Stimulated activated memory B cell treated with anti-CD40 and anti-IgM and Interleukin-4, amounts not matched to agents 10 μg/mL and 1 μg/mL and 100 μg/mL, for 72 hours (primary cell): ENCODE measurements at regions not wholly inside any gene's neighbourhood (a gene's known extent, or its start where the extent isn't known, plus 50 kb on each side); places are given as distances from the start of the nearest gene placed in this dataset.
"Not testable (repeated sequence)": the region's sequence is repeated elsewhere in the genome, so short reads cannot be mapped to it uniquely, and the experiment has no call there.

Experiments
- ATAC-seq: fragments of 150-1000 bp; cut with Tn5 transposase; 2 replicates; pipeline ENCODE4 v1.10.0; 2021
- H3K27ac Mint-ChIP-seq: one replicate; pipeline ENCODE4 v1.8.0; 2022; ENCODE audit warnings: mild to moderate bottlenecking, mixed read lengths
- H3K27me3 Mint-ChIP-seq: one replicate; pipeline ENCODE4 v1.8.0; 2022; ENCODE audit warnings: mixed read lengths
- H3K36me3 Mint-ChIP-seq: one replicate; pipeline ENCODE4 v1.8.0; 2022; ENCODE audit warnings: mixed read lengths
- H3K4me1 Mint-ChIP-seq: one replicate; pipeline ENCODE4 v1.8.0; 2022; ENCODE audit warnings: mixed read lengths
- H3K4me3 Mint-ChIP-seq: one replicate; pipeline ENCODE4 v1.8.0; 2022; ENCODE audit warnings: mild to moderate bottlenecking, moderate library complexity, mixed read lengths
- H3K9me3 Mint-ChIP-seq: one replicate; pipeline ENCODE4 v1.8.0; 2022; ENCODE audit warnings: mixed read lengths

DNA sequence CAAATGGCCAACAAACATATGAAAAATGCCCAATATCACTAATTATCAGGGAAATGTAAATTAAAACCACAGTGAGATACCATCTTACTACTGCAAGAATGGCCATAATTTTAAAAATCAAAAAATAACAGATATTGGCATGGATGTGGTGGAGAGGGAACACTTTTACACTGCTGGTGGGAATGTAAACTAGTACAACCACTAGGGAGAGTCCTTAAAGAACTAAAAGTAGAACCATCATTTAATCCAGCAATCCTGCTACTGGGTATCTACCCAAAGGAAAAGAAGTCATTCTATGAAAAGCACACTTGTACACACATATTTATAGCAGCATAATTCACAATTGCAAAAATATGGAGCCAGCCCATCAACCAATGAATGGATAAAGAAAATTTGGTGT, 459.7 kb downstream of the GXYLT1 start:
- Mint-ChIP-seq H3K4me1 (no peaks in the 10 kb centered on the region), H3K9me3 (no peaks in the 10 kb centered on the region), H3K4me3 (no peak overlapping the region), H3K27ac (no peak overlapping the region), H3K36me3 (no peaks in the 10 kb centered on the region), H3K27me3 (no peaks in the 10 kb centered on the region)
- ATAC-seq = no peak

DNA sequence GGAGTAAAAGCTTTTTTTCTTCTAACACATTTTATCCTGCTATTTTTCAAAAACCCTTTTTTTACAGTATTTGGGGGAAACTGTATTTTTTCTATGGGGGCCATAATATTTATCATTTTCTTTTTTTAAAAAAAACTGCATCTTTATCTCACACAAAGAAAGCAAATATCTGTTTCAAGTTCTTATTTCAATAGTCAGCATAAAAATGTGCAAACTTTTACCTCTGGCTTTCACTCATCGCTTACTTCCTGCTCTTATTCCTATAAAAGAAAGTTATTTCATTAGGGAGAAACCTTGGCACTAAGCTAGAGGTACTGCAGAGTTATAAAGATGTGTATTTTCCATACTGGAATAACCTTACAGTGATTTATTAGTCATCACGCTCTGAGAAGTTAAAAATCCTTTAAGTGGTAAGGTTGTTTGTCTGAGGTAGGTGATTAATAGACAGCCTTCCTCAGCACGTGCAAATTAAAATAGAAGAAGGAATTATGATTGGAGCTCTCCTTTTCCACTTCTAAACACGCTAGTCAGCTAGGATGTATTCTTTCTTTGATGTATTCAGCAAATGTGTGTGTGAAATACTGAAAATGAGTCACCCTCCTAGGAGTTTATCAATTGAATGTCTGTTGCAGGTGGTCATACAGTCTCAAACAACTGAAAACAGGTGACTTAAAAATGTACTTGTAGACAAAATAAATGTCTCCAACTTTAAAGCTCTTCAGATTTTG, 461.0 kb downstream of the GXYLT1 start:
- Mint-ChIP-seq H3K36me3 (no peaks in the 10 kb centered on the region), H3K4me3 (no peak overlapping the region), H3K27ac (no peak overlapping the region), H3K27me3 (no peaks in the 10 kb centered on the region), H3K4me1 (no peaks in the 10 kb centered on the region), H3K9me3 (no peaks in the 10 kb centered on the region)
- no peak for ATAC-seq

DNA sequence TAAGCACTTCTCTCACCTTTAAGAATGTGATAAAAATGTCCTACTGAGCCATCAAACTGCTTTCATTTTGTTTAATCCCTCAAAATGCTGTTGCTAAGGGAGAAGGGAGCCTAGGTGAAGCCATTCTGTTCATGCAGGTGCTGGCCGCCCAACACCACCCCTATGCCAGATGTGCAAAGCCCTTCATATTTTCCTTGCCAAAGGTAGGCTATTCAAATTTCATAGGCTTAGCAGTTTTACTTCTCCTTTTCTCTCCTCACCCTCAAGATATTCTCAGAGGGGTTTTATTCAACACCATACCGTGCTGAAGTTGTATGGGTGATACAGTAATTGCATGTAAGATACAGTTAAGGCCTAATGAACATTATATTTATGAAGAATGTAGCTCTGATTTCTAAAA, 461.7 kb downstream of the GXYLT1 start:
- no peak overlapping the region for H3K4me3 Mint-ChIP-seq
- no peaks in the 10 kb centered on the region for H3K27me3 Mint-ChIP-seq
- H3K9me3 Mint-ChIP-seq = peaks cover 4% of the 10 kb centered on the region
- H3K27ac Mint-ChIP-seq = no peak overlapping the region
- H3K4me1 Mint-ChIP-seq = no peaks in the 10 kb centered on the region
- ATAC-seq = no peak
- H3K36me3 Mint-ChIP-seq = no peaks in the 10 kb centered on the region

DNA sequence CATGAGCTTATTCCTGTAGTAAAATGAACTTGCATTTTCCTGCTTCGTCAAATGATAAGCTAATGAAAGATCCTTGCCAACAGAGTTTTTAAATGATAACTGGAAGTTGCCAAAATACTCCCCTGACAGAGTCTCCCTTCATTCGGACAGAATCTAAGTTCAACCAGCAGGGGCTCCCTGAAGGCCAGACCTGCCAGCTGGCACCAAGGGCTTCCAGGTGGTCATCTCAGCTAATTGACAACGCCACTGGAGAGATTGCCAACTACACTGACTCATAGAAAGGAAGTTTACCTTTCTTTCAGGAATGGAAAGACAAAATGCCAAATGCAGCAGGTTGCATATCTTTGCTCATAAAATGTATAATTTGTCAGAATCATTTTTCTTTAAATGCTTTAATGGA, 462.8 kb downstream of the GXYLT1 start:
- H3K36me3 Mint-ChIP-seq = no peaks in the 10 kb centered on the region
- peaks cover 4% of the 10 kb centered on the region for H3K9me3 Mint-ChIP-seq
- no peak for ATAC-seq
- no peak overlapping the region for H3K4me3 Mint-ChIP-seq
- H3K27me3 Mint-ChIP-seq = no peaks in the 10 kb centered on the region
- no peak overlapping the region for H3K27ac Mint-ChIP-seq
- H3K4me1 Mint-ChIP-seq = no peaks in the 10 kb centered on the region

DNA sequence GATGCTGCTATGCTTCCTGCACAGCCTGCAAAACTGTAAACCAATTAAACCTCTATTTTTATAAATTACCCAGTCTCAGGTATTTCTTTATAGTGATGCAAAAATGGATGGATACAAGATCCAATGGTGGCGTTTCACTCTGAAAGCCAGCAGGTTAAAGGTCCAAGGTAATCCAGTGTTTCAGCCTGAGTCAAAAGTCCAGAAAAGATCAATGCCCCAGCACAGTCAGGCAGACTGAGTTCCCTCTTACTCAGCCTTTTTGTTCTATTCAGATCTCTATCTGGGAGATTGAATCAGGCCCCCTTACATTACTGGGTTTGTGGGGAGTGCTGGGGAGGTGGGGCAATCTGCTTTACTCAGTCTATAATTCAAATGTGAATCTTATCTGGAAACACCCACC, 464.5 kb downstream of the GXYLT1 start:
- Mint-ChIP-seq H3K27me3 (no peaks in the 10 kb centered on the region), H3K4me1 (no peaks in the 10 kb centered on the region)
- no peak for ATAC-seq

DNA sequence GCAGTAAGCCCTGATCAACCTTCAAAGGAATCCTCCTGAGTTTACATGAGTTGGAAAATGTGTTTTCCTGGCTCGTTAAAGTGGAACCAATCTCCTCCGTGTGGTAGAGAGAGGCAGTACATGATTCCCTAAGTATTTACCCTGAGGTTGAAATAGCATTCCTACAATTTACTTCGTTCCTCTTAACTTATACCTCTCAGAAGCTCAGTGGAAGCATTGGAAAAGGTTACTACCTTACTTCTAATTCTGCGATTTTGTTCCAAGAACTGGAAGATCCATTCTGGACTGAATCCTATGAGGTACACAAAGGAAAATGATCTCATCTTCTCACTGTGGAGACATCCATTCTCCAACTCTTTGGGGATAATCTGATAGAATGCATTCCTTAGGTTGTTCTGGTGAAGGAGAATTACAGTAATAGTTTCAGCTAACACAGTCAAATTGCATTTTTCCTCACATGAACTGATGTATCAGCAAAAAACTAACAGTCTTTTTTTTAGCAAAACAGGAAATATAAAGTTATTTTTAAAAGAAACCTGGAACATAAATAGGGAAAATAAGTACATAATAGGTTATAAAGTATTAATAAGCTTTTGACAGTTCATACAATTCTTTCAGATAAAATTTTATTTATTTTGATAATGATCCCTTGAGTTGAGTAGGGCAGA, 475.6 kb downstream of the PDZRN4 start:
- Mint-ChIP-seq H3K36me3 (no peaks in the 10 kb centered on the region), H3K27ac (no peak overlapping the region), H3K27me3 (no peaks in the 10 kb centered on the region), H3K4me1 (no peaks in the 10 kb centered on the region), H3K9me3 (peaks cover 2% of the 10 kb centered on the region), H3K4me3 (no peak overlapping the region)
- ATAC-seq = no peak

More for the DNA sequence above, 464.5 kb downstream of the GXYLT1 start:
- no peaks in the 10 kb centered on the region for H3K36me3 Mint-ChIP-seq
- peaks cover 4% of the 10 kb centered on the region for H3K9me3 Mint-ChIP-seq
- H3K4me3 Mint-ChIP-seq = no peak overlapping the region
- H3K27ac Mint-ChIP-seq = no peak overlapping the region

DNA sequence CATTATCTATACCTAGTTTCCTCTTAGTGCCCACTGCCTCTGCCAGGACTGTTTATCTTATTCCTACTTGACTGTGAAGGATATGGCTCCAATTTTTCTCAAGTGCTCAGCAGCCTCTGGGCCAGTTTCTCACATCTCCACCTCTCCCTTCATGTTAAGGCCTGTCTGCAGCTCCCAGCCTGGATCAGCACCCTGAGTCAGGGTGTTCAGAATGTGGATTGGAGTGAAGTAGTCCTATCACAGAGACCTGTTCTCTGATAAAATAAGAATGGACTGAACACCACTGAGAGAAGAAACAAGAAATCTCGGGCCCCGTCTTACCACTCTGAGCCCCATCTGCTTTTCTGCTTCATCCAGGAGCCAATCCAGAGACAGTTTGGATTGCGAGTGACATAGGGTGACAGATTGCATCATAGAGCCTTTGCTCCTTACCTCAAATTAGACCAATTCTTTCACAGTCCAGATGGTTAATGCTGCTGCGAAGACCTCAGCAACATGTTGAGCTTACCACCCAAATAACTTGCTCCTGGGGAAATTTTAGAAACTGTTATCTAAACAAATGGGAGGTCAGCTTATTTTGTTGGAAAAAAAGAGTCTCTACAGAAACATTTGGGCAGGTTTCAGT, 473.1 kb downstream of the PDZRN4 start:
- H3K4me1 Mint-ChIP-seq = no peaks in the 10 kb centered on the region
- H3K36me3 Mint-ChIP-seq = no peaks in the 10 kb centered on the region
- H3K9me3 Mint-ChIP-seq = peaks cover 2% of the 10 kb centered on the region
- no peaks in the 10 kb centered on the region for H3K27me3 Mint-ChIP-seq
- no peak overlapping the region for H3K27ac Mint-ChIP-seq
- no peak overlapping the region for H3K4me3 Mint-ChIP-seq
- ATAC-seq = no peak

DNA sequence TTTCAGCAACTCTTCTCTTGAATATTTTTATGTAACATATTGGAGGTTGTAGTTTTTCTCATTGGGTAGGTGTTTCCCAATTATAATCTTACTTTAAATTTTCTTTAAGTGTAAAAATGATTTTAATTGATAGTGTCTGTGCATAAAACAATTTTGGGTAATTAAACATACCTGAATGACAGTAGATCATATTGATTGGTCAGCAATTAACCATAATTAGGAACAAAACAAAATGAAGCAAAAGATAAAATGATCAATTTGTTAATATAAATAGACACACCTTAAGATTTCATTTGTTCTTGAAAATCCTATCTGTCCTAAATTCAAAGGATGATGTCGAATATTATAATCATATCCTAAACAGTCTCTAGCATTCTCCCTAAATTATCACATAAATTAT, 468.3 kb downstream of the PDZRN4 start:
- H3K27ac Mint-ChIP-seq = no peak overlapping the region
- H3K4me1 Mint-ChIP-seq = no peaks in the 10 kb centered on the region
- no peaks in the 10 kb centered on the region for H3K36me3 Mint-ChIP-seq
- H3K9me3 Mint-ChIP-seq = no peaks in the 10 kb centered on the region
- no peak for ATAC-seq
- no peak overlapping the region for H3K4me3 Mint-ChIP-seq
- H3K27me3 Mint-ChIP-seq = no peaks in the 10 kb centered on the region

DNA sequence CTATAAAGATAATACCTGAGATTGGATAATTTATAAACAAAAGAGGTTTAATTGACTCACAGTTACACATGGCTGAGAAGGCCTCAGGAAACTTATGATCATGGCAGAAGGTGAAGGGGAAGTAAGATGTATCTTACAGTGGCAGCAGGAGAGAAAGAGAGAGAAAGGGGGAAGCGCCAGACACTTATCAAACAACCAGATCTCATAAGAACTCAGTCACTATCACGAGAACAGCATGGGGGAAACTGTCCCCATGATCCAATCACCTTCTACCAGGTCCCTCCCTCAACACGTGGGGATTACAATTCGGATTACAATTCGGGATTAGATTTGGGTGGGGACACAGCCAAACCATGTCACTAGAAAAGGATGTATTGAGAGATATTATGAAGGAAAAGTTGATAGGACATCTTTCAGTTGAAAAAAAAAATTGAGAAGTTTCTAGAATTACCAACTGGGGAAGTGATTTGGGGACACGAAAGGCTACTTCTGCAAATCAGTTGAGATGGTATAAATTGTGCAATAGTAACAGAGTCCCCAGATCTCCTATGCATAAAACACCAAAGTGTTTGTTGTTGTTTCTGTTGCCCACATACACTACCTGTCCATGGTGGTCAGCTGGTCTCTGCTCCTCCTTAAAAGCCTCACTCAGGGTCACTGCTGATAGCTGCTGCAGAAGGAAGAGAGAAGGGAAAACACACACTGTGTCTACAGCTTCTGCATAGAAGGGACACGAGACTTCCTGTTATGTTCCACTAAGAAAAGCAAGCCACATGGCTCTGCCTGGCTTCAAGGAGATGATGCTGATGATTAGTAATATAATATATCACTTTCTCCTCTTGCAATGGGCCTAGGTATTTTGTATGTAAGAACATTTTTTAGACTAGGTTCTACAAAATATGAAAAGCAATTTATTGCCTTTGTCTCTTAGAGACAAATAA, 465.5 kb downstream of the PDZRN4 start:
- Mint-ChIP-seq H3K36me3 (no peaks in the 10 kb centered on the region), H3K27me3 (no peaks in the 10 kb centered on the region), H3K4me1 (no peaks in the 10 kb centered on the region), H3K4me3 (no peak overlapping the region), H3K27ac (no peak overlapping the region), H3K9me3 (no peaks in the 10 kb centered on the region)
- ATAC-seq = no peak

DNA sequence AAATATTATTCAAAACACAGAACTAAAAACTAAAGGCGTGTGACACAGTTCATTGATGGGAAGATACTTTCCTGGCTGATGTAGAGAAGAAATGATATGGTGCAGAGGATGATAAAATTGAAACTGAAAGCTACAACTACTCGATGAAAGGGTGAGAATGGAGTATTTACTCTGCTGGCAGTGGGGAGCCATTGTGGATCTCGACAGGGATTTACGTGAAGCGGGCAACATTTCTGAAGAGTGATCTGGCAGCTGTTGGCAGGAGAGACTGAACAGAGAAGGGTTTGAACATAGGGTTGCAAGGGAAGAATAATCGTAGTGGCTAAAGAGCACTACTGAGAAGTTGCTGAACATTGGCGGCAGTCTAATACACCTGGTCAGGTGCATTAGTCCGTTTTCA, 464.9 kb downstream of the PDZRN4 start:
- no peaks in the 10 kb centered on the region for H3K36me3 Mint-ChIP-seq
- no peaks in the 10 kb centered on the region for H3K4me1 Mint-ChIP-seq
- no peaks in the 10 kb centered on the region for H3K27me3 Mint-ChIP-seq
- no peaks in the 10 kb centered on the region for H3K9me3 Mint-ChIP-seq
- H3K27ac Mint-ChIP-seq = no peak overlapping the region
- no peak overlapping the region for H3K4me3 Mint-ChIP-seq
- ATAC-seq = no peak

DNA sequence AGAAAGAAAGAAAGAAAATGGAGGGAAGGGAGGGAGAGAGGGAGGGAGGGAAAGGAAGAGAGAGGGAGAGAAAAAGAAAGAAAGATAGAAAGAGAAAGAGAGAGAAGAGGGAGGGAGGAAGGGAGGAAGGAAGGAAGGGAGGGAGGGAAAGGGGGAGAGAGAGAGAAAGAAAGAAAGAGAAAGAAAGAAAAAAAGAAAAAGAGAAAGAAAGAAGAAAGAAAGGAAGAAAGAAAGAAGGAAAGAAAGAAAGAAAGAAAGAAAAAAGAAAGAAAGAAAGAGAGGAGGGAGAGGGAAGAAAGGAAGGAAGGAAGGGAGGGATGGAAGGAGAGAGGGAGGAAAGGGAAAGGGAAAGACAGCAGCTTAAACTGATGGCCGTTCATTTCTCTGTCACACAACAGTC, 457.5 kb downstream of the PDZRN4 start:
- Mint-ChIP-seq H3K27me3 (peaks cover 12% of the 10 kb centered on the region), H3K4me1 (no peaks in the 10 kb centered on the region), H3K4me3 (no peak overlapping the region), H3K9me3 (no peaks in the 10 kb centered on the region), H3K27ac (no peak overlapping the region), H3K36me3 (no peaks in the 10 kb centered on the region)
- ATAC-seq = no peak

DNA sequence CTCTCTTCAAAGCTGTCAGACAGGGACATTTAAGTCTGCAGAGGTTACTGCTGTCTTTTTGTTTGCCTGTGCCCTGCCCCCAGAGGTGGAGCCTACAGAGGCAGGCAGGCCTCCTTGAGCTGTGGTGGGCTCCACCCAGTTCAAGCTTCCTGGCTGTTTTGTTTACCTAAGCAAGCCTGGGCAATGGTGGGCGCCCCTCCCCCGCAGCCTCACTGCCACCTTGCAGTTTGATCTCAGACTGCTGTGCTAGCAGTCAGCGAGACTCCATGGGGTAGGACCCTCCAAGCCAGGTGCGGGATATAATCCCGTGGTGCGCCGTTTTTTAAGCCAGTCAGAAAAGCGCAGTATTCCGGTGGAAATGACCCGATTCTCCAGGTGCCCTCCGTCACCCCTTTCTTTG, 454.7 kb downstream of the PDZRN4 start:
- not testable (repeated sequence) for H3K4me1 Mint-ChIP-seq, ATAC-seq, H3K27ac Mint-ChIP-seq, H3K9me3 Mint-ChIP-seq, H3K36me3 Mint-ChIP-seq, H3K4me3 Mint-ChIP-seq
- peaks cover 12% of the 10 kb centered on the region for H3K27me3 Mint-ChIP-seq

DNA sequence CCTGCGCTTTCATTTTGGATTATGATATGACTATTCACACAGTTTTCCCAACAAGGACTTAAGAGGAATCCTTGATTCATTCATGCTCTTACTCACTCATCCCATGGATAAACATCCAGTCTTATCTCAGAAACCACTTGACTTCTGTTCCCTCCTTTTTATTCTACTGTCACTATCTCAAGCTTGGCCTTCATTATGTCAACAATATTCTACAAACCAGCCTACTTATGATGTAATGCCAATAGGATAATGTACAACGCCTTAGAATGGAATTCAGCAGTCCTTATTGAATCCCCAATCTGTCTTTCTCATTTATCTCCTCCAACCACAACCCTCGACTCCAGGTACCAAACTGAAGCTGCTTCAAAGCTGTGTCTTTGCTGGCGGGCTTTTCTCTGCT, 448.5 kb downstream of the PDZRN4 start:
- H3K4me3 Mint-ChIP-seq = no peak overlapping the region
- H3K36me3 Mint-ChIP-seq = no peaks in the 10 kb centered on the region
- no peak for ATAC-seq
- peaks cover 5% of the 10 kb centered on the region for H3K9me3 Mint-ChIP-seq
- H3K27ac Mint-ChIP-seq = no peak overlapping the region
- H3K4me1 Mint-ChIP-seq = no peaks in the 10 kb centered on the region
- no peaks in the 10 kb centered on the region for H3K27me3 Mint-ChIP-seq

DNA sequence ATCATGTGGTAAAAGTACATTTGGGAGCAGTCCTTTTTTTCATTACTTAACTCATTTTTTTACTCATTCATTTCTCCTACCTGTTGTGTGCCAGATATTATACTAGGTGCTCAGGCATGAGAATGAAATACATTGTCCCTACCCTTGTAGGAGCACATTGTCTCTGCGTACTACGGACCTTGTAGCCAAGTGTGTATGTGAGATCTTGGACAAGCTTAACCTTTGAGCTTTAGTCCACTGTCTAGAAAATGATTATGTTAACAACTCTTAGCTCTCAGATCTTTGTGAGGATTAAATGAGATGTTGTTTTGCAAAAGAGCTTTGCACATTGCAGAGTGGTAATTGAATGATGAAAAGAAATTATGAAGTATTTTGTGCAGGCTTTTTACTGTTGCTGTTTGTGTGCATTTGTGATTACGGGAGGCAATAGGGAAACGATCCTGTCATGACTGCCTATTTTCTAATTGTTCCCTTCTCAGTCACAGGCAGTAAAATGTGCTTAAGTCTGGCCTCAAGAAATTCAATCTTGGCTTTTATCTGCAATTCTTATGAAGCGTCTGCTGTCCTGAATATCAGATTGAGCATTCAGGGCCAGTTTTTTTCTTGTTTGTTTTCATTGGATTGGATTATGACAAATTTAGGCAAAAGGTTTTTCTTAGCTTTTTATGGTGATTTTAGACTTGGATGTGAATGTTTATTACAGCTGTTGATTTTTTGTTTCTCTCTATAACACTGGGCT, 447.7 kb downstream of the PDZRN4 start:
- peaks cover 5% of the 10 kb centered on the region for H3K9me3 Mint-ChIP-seq
- no peaks in the 10 kb centered on the region for H3K36me3 Mint-ChIP-seq
- no peak overlapping the region for H3K4me3 Mint-ChIP-seq
- no peaks in the 10 kb centered on the region for H3K27me3 Mint-ChIP-seq
- peak; percentile 45 for ATAC-seq
- no peak overlapping the region for H3K27ac Mint-ChIP-seq
- no peaks in the 10 kb centered on the region for H3K4me1 Mint-ChIP-seq

DNA sequence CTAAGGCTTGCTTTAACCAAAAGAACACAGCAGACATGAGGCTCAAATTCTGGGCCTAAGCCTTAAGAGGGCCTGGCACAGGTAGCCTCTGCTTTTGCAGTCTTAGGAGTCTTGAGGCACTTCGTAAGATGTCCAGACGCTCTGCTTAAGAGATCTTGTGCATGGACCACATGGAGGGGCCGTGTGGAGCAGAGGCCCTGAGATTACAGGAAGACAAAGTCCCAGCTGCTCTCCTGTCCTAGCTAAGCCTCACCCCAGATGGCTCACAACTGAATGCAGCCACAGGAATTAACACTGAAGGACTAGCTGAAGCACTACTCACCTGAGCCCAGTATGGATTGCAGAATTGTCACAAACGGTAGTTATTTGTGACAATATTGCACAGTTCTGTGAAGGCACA, 446.0 kb downstream of the PDZRN4 start:
- H3K9me3 Mint-ChIP-seq = peaks cover 5% of the 10 kb centered on the region
- H3K4me1 Mint-ChIP-seq = no peaks in the 10 kb centered on the region
- no peaks in the 10 kb centered on the region for H3K36me3 Mint-ChIP-seq
- no peaks in the 10 kb centered on the region for H3K27me3 Mint-ChIP-seq
- no peak overlapping the region for H3K27ac Mint-ChIP-seq
- ATAC-seq = no peak
- H3K4me3 Mint-ChIP-seq = no peak overlapping the region
